ENCODE measurements at regions not wholly inside any gene's neighbourhood (a gene's known extent, or its start where the extent isn't known, plus 50 kb on each side); places are given as distances from the start of the nearest gene placed in this dataset.
"Not testable (repeated sequence)": the region's sequence is repeated elsewhere in the genome, so short reads cannot be mapped to it uniquely, and the experiment has no call there.

- Histone ChIP-seq H3K36me3 (ENCODE audit: control insufficient read depth, low read length) (no peaks in the 10 kb centered on the region), H3K79me2 (ENCODE audit: control insufficient read depth, low read length) (no peaks in the 10 kb centered on the region), H4K20me1 (ENCODE audit: control insufficient read depth, insufficient read depth, low read depth, low read length) (no peaks in the 10 kb centered on the region), H3K9me2 (replicated peaks; ENCODE audit: control insufficient read depth, low read length) (no peaks in the 10 kb centered on the region; the same call in 1 of the 2 replicates), H3K9me3 (ENCODE audit: control insufficient read depth, insufficient read depth, low read length) (no peaks in the 10 kb centered on the region), H3K4me1 (ENCODE audit: control insufficient read depth, low read length) (no peaks in the 10 kb centered on the region), H3K4me2 (ENCODE audit: low read length) (no peak overlapping the region), H3K27me3 (ENCODE audit: control insufficient read depth, low read length) (no peaks in the 10 kb centered on the region), H3F3A (ENCODE audit: control insufficient read depth, insufficient read depth) (no peaks in the 10 kb centered on the region), H3K4me3 (ENCODE audit: low read length) (no peak overlapping the region), H3K27ac (ENCODE audit: low read depth, low read length) (no peak overlapping the region)
- no peak for TF ChIP-seq CTCF (IDR thresholded peaks at IDR 0.05; ENCODE audit: low read depth, low read length, poor library complexity, severe bottlenecking)
- no peak for TF ChIP-seq EZH2phosphoT487 (IDR thresholded peaks at IDR 0.05; ENCODE audit: borderline replicate concordance, low read length)
Observed at GRCh38 chr17:52419229-52419641, 260.7 kb upstream of the CA10 start.

- Histone ChIP-seq H3K27me3 (ENCODE audit: control insufficient read depth, low read length) (no peaks in the 10 kb centered on the region), H4K20me1 (ENCODE audit: control insufficient read depth, insufficient read depth, low read depth, low read length) (no peaks in the 10 kb centered on the region), H3K4me3 (ENCODE audit: low read length) (no peak overlapping the region), H3K4me2 (ENCODE audit: low read length) (no peak overlapping the region), H3K36me3 (ENCODE audit: control insufficient read depth, low read length) (no peaks in the 10 kb centered on the region), H3K9me3 (ENCODE audit: control insufficient read depth, insufficient read depth, low read length) (no peaks in the 10 kb centered on the region; the same call in 1 of the 2 replicates), H3K4me1 (ENCODE audit: control insufficient read depth, low read length) (no peaks in the 10 kb centered on the region), H3K9me2 (replicated peaks; ENCODE audit: control insufficient read depth, low read length) (no peaks in the 10 kb centered on the region; the same call in 1 of the 2 replicates), H3K27ac (ENCODE audit: low read depth, low read length) (no peak overlapping the region), H3K79me2 (ENCODE audit: control insufficient read depth, low read length) (no peaks in the 10 kb centered on the region), H3F3A (ENCODE audit: control insufficient read depth, insufficient read depth) (no peaks in the 10 kb centered on the region)
- TF ChIP-seq CTCF (IDR thresholded peaks at IDR 0.05; ENCODE audit: low read depth, low read length, poor library complexity, severe bottlenecking), result no peak
- no peak for TF ChIP-seq EZH2phosphoT487 (IDR thresholded peaks at IDR 0.05; ENCODE audit: borderline replicate concordance, low read length)
Observed at GRCh38 chr17:52410781-52411180, 252.3 kb upstream of the CA10 start.

GRCh38 chr17:52409222-52409621 is 250.7 kb upstream of the CA10 start:
- not testable (repeated sequence) for H3K79me2 ChIP-seq (ENCODE audit: control insufficient read depth, low read length); H3K4me2 ChIP-seq (ENCODE audit: low read length); H3K4me1 ChIP-seq (ENCODE audit: control insufficient read depth, low read length); H3K27me3 ChIP-seq (ENCODE audit: control insufficient read depth, low read length); H3K4me3 ChIP-seq (ENCODE audit: low read length); H3K27ac ChIP-seq (ENCODE audit: low read depth, low read length); H3K9me3 ChIP-seq (ENCODE audit: control insufficient read depth, insufficient read depth, low read length); H3K36me3 ChIP-seq (ENCODE audit: control insufficient read depth, low read length); H4K20me1 ChIP-seq (ENCODE audit: control insufficient read depth, insufficient read depth, low read depth, low read length); H3F3A ChIP-seq (ENCODE audit: control insufficient read depth, insufficient read depth); H3K9me2 ChIP-seq (replicated peaks; ENCODE audit: control insufficient read depth, low read length)

- no peaks in the 10 kb centered on the region for H3K4me1 ChIP-seq (ENCODE audit: control insufficient read depth, low read length)
Observed at GRCh38 chr17:52395308-52395707, 236.8 kb upstream of the CA10 start.

More at GRCh38 chr17:52395308-52395707, 236.8 kb upstream of the CA10 start:
- no peaks in the 10 kb centered on the region for H3K79me2 ChIP-seq (ENCODE audit: control insufficient read depth, low read length)
- H3K4me2 ChIP-seq (ENCODE audit: low read length), result no peak overlapping the region
- no peaks in the 10 kb centered on the region for H3K36me3 ChIP-seq (ENCODE audit: control insufficient read depth, low read length)
- H3K9me3 ChIP-seq (ENCODE audit: control insufficient read depth, insufficient read depth, low read length), result no peaks in the 10 kb centered on the region
- H3K27me3 ChIP-seq (ENCODE audit: control insufficient read depth, low read length), result no peaks in the 10 kb centered on the region
- no peak overlapping the region for H3K27ac ChIP-seq (ENCODE audit: low read depth, low read length)
- no peaks in the 10 kb centered on the region for H4K20me1 ChIP-seq (ENCODE audit: control insufficient read depth, insufficient read depth, low read depth, low read length)
- H3F3A ChIP-seq (ENCODE audit: control insufficient read depth, insufficient read depth), result no peaks in the 10 kb centered on the region
- no peak overlapping the region for H3K4me3 ChIP-seq (ENCODE audit: low read length)
- TF ChIP-seq EZH2phosphoT487 (IDR thresholded peaks at IDR 0.05; ENCODE audit: borderline replicate concordance, low read length), result no peak
- no peak for TF ChIP-seq CTCF (IDR thresholded peaks at IDR 0.05; ENCODE audit: low read depth, low read length, poor library complexity, severe bottlenecking)
- H3K9me2 ChIP-seq (replicated peaks; ENCODE audit: control insufficient read depth, low read length), result no peaks in the 10 kb centered on the region
